HFFc6 (cell line): ENCODE measurements at regions not wholly inside any gene's neighbourhood (a gene's known extent, or its start where the extent isn't known, plus 50 kb on each side); places are given as distances from the start of the nearest gene placed in this dataset.

ENCODE experiments used
- DNase-seq: peaks from one replicate; pipeline ENCODE4 v3.0.0-alpha.2; 2018
- H3K27ac Mint-ChIP-seq: 2 replicates; pipeline ENCODE4 v1.8.0; 2020; ENCODE audit warnings: mild to moderate bottlenecking, mixed read lengths
- H3K27me3 Mint-ChIP-seq: 2 replicates; pipeline ENCODE4 v1.8.0; 2021; ENCODE audit warnings: mild to moderate bottlenecking, moderate library complexity, mixed read lengths; ENCODE audit not compliant: insufficient read depth
- H3K36me3 Mint-ChIP-seq: 2 replicates; pipeline ENCODE4 v1.8.0; 2021; ENCODE audit warnings: low read depth, mixed read lengths
- H3K4me1 Mint-ChIP-seq: 2 replicates; pipeline ENCODE4 v1.8.0; 2020; ENCODE audit warnings: low read depth, mixed read lengths
- H3K4me3 Mint-ChIP-seq: 2 replicates; pipeline ENCODE4 v1.8.0; 2020; ENCODE audit warnings: mild to moderate bottlenecking, moderate library complexity, mixed read lengths
- H3K9me3 Mint-ChIP-seq: 2 replicates; pipeline ENCODE4 v1.8.0; 2020; ENCODE audit warnings: mild to moderate bottlenecking, mixed read lengths
- TF ChIP-seq, protein P1 (sequence below): fragments of 200-600 bp; sonication (generic); IDR thresholded peaks from 2 replicates; pipeline ENCODE4 v1.5.0; 2021; ENCODE audit warnings: antibody characterized with exemption, mild to moderate bottlenecking

DNA sequence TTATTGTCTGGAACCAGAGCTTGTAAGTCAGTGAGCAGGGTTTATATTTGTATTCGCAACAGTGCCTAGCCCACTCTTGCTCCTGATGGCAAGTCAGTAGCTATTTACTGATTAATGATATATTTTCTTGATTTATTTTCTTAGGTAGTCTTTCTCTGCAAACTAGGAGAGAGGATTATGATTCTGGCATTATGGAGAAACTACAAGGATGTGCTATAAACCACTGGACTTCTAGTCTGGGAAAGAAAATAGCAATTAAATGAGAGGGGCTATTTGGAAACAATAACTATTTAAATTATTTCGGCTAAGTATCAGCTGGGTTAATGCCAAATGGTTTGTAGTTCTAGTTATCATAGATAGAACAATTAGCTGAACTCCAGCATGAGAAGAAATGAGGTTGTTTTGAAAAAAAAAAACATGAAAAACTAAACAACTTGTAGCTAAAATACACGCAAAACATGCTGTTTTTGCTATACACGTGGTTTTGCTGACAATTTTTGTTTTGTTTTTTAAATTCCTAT is 304.9 kb upstream of the TCF21 start:
- no peak for DNase-seq
- Mint-ChIP-seq H3K9me3 (peaks cover 3% of the 10 kb centered on the region; the same call in 1 of the 2 replicates), H3K27ac (no peak overlapping the region), H3K36me3 (peaks cover 5% of the 10 kb centered on the region; the same call in 1 of the 2 replicates), H3K4me3 (no peak overlapping the region), H3K4me1 (peaks cover 18% of the 10 kb centered on the region), H3K27me3 (peaks cover 2% of the 10 kb centered on the region; the same call in 1 of the 2 replicates)
- TF ChIP-seq, protein P1, sequence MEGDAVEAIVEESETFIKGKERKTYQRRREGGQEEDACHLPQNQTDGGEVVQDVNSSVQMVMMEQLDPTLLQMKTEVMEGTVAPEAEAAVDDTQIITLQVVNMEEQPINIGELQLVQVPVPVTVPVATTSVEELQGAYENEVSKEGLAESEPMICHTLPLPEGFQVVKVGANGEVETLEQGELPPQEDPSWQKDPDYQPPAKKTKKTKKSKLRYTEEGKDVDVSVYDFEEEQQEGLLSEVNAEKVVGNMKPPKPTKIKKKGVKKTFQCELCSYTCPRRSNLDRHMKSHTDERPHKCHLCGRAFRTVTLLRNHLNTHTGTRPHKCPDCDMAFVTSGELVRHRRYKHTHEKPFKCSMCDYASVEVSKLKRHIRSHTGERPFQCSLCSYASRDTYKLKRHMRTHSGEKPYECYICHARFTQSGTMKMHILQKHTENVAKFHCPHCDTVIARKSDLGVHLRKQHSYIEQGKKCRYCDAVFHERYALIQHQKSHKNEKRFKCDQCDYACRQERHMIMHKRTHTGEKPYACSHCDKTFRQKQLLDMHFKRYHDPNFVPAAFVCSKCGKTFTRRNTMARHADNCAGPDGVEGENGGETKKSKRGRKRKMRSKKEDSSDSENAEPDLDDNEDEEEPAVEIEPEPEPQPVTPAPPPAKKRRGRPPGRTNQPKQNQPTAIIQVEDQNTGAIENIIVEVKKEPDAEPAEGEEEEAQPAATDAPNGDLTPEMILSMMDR: no peak

DNA sequence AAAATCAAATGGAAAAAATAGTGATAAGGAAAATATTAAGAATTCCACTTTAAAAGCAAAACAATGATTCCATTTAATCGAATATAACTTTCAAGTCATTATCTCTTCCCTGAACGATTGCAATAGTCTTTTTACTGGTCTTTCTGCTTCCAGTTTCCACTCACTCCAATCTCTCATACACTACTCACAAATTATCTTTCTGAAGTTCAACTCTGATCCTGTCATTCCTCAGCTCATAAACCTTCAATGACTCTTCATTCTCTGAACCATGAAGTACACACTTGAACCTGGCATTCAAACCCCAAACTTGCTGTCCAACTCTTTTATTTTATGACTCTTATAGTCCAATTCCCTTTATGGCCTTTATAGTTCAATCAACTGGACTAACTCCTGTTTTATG is 304.1 kb upstream of the TCF21 start:
- peaks cover 5% of the 10 kb centered on the region; the same call in 1 of the 2 replicates for H3K36me3 Mint-ChIP-seq
- H3K27ac Mint-ChIP-seq: no peak overlapping the region
- no peak overlapping the region for H3K4me3 Mint-ChIP-seq
- H3K27me3 Mint-ChIP-seq: no peaks in the 10 kb centered on the region
- no peak for DNase-seq
- peaks cover 20% of the 10 kb centered on the region for H3K4me1 Mint-ChIP-seq
- TF ChIP-seq, protein P1: no peak
- H3K9me3 Mint-ChIP-seq: peaks cover 3% of the 10 kb centered on the region; the same call in 1 of the 2 replicates

DNA sequence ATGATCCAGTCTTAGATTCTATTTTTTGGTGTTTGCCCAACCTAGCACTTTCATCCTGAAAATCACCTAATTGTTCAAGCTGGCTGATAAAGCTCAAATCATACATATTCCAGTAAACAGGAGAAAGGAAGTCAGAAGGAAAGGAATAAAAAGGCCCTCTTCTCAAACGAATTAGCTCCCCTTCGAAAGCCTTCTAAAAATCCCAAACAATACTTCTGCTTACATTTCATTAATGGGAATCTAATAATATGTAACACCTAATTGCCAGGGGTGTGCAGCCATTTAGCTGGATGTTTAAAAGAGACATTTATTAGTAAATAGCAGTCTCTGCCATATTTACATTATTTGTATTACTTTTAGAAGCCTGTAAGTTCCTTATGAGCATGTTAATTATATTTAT is 302.9 kb upstream of the TCF21 start:
- Mint-ChIP-seq H3K9me3 (peaks cover 3% of the 10 kb centered on the region; the same call in 1 of the 2 replicates), H3K4me1 (peaks cover 32% of the 10 kb centered on the region), H3K27me3 (no peaks in the 10 kb centered on the region), H3K36me3 (peaks cover 8% of the 10 kb centered on the region; the same call in 1 of the 2 replicates), H3K4me3 (no peak overlapping the region), H3K27ac (no peak overlapping the region)
- no peak for DNase-seq
- TF ChIP-seq, protein P1: no peak

DNA sequence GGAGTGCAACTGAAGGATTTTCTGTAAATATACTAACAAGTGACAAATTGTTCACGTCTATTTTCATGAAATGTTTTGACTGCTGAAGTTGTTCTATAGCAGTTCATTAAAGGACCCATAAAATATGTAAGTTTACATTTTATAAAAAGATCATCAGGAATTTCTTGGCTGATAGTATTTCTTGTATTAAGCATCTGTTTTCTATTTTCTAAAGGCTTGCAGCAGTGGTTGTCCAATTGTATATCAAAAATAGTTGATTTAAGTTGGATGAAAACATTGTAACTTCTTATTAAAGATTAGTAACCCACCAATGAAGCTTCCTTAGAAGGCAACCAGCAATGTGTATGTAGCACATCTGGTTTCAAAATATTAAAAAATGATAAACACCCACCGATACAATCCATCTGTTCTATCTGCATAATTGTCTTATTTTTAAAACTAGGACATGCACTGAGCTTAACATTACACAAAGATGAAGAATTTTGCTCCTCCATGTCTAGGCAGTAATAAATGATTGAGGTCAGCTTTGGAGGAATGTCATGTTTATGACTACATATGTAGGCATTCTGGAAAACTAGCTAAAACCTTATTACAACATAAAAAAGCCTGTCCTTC is 301.3 kb upstream of the TCF21 start:
- Mint-ChIP-seq H3K36me3 (0 out of 2 replicates have a peak, but pooled peaks cover 4% of the 10 kb centered on the region), H3K4me1 (peaks cover 48% of the 10 kb centered on the region), H3K9me3 (no peaks in the 10 kb centered on the region), H3K4me3 (no peak overlapping the region), H3K27ac (peak overlapping the region; percentile 37; the same call in 1 of the 2 replicates), H3K27me3 (no peaks in the 10 kb centered on the region)
- TF ChIP-seq, protein P1: no peak
- peak; percentile 53 for DNase-seq

DNA sequence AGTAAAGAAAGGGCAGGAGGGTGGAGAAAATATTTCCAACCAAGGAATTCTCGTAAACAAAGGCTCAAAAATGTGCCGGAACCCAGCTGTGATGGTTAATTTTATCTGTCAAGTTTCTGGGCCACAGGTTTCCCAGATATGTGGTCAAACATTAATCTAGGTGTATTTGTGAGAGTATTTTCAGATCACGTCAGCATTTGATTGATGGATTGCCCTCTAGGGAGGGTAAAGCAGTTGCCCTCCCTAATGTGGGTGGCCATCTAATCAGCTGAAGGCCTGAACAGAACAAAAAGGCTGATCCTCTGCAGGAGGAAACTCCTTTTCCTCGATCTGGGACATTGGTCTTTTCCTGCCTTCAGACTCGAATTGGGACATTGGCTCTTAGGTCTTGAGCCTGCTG is 298.7 kb upstream of the TCF21 start:
- TF ChIP-seq, protein P1: no peak
- 0 out of 2 replicates have a peak, but pooled peaks cover 4% of the 10 kb centered on the region for H3K36me3 Mint-ChIP-seq
- no peak for DNase-seq
- H3K4me3 Mint-ChIP-seq: no peak overlapping the region
- peaks cover 70% of the 10 kb centered on the region for H3K4me1 Mint-ChIP-seq
- H3K27me3 Mint-ChIP-seq: no peaks in the 10 kb centered on the region
- H3K9me3 Mint-ChIP-seq: no peaks in the 10 kb centered on the region
- H3K27ac Mint-ChIP-seq: peak overlapping the region; percentile 73; the same call in 1 of the 2 replicates
